IMR-90 (cell line): ENCODE measurements at regions not wholly inside any gene's neighbourhood (a gene's known extent, or its start where the extent isn't known, plus 50 kb on each side); places are given as distances from the start of the nearest gene placed in this dataset.

Source experiments
- POLR2A ChIP-seq: IDR thresholded peaks from 2 replicates; pipeline ENCODE4 v1.6.1; 2012; ENCODE audit warnings: mild to moderate bottlenecking, low read depth, low read length
- RFX5 ChIP-seq: IDR thresholded peaks from 2 replicates; pipeline ENCODE4 v1.8.0; 2012; ENCODE audit warnings: low read depth, mild to moderate bottlenecking, low read length, moderate library complexity
- TF ChIP-seq, protein P1 (sequence below): conservative IDR thresholded peaks from 2 replicates; pipeline ENCODE4 v1.5.1; 2012; ENCODE audit warnings: mild to moderate bottlenecking, low read depth, low read length, improper control_type of control experiment
- TF ChIP-seq, protein P2 (sequence below): fragments of 150-350 bp; IDR thresholded peaks from 2 replicates; pipeline ENCODE4 v1.6.1; 2017; ENCODE audit warnings: mild to moderate bottlenecking, antibody characterized with exemption, low read length, low read depth
- TF ChIP-seq, protein P3 (sequence below): fragments of 150-350 bp; IDR thresholded peaks from 2 replicates; pipeline ENCODE4 v1.6.1; 2016; ENCODE audit warnings: low read depth, mild to moderate bottlenecking, low read length, moderate library complexity, borderline replicate concordance

DNA sequence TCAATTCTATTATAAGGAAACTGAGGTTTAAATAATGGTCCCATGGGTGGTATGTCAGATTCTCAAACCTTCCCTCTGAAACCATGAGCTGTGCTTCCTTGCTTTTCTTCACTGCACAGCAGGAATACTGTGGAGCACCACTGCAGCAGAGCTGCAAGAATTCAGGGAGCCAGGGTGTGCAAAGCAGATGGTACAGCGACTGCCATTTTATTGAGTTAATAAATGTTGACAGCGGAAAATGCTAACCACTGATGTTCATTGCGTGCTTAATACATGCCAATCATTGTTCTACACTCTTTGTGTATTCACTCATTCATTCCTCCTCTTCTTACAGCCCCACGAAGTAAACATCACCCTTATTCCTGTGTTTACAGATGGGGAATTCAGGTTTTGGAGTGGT, 152.2 kb upstream of the THSD7B start:
- TF ChIP-seq, protein P1, sequence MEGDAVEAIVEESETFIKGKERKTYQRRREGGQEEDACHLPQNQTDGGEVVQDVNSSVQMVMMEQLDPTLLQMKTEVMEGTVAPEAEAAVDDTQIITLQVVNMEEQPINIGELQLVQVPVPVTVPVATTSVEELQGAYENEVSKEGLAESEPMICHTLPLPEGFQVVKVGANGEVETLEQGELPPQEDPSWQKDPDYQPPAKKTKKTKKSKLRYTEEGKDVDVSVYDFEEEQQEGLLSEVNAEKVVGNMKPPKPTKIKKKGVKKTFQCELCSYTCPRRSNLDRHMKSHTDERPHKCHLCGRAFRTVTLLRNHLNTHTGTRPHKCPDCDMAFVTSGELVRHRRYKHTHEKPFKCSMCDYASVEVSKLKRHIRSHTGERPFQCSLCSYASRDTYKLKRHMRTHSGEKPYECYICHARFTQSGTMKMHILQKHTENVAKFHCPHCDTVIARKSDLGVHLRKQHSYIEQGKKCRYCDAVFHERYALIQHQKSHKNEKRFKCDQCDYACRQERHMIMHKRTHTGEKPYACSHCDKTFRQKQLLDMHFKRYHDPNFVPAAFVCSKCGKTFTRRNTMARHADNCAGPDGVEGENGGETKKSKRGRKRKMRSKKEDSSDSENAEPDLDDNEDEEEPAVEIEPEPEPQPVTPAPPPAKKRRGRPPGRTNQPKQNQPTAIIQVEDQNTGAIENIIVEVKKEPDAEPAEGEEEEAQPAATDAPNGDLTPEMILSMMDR, result no peak
- no peak for TF ChIP-seq POLR2A
- TF ChIP-seq, protein P2, sequence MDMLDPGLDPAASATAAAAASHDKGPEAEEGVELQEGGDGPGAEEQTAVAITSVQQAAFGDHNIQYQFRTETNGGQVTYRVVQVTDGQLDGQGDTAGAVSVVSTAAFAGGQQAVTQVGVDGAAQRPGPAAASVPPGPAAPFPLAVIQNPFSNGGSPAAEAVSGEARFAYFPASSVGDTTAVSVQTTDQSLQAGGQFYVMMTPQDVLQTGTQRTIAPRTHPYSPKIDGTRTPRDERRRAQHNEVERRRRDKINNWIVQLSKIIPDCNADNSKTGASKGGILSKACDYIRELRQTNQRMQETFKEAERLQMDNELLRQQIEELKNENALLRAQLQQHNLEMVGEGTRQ, result no peak
- TF ChIP-seq RFX5, result no peak
- TF ChIP-seq, protein P3, sequence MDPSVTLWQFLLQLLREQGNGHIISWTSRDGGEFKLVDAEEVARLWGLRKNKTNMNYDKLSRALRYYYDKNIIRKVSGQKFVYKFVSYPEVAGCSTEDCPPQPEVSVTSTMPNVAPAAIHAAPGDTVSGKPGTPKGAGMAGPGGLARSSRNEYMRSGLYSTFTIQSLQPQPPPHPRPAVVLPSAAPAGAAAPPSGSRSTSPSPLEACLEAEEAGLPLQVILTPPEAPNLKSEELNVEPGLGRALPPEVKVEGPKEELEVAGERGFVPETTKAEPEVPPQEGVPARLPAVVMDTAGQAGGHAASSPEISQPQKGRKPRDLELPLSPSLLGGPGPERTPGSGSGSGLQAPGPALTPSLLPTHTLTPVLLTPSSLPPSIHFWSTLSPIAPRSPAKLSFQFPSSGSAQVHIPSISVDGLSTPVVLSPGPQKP, result no peak
